Ecto neural progenitor cell (in vitro differentiated cells): ENCODE measurements at regions not wholly inside any gene's neighbourhood (a gene's known extent, or its start where the extent isn't known, plus 50 kb on each side); places are given as distances from the start of the nearest gene placed in this dataset.
"Not testable (repeated sequence)": the region's sequence is repeated elsewhere in the genome, so short reads cannot be mapped to it uniquely, and the experiment has no call there.

ENCODE experiments used
- DNase-seq: peaks from one replicate; pipeline ENCODE4 v3.0.0-alpha.2; 2018; ENCODE audit warnings: low spot score

GRCh38 chr7:115789901-115790300, 240.7 kb downstream of the TFEC start:
- DNase-seq: no peak

DNA sequence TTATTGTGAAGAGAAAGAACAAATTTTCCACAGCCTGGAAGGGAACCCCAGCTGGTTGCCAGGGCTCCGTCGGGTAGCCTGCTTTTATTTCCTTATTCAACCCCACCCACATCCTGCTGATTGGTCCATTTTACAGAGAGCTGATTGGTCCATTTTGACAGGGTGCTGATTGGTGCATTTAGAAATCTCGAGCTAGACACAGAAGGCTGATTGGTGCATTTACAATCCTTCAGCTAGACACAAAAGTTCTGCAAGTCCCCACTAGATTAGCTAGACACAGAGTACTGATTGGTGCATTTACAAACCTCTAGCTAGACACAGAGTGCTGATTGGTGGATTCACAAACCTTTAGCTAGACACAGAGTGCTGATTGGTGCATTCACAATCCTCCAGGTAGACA, 241.1 kb downstream of the TFEC start:
- DNase-seq: not testable (repeated sequence)

GRCh38 chr7:115782696-115783490, 247.7 kb downstream of the TFEC start:
- DNase-seq: no peak

DNA sequence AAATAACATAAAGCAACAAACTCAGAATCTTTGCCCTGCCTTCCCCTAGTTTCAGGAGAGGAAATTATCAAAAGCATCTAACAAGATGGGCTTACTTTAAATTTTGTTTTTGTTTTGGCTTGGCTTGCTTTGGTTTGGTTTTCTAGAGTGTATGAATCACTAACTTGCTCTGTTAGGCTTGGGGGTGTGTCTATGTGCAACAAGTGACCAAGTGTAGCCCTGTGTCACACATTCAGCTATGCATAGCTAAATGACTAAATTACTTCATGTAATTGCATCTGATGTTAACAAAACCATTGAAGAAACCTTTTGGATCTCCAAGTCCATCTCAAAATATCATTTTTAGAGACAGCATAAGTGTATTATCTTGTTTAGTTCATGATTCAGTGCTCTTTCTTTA, 251.0 kb downstream of the TFEC start:
- no peak for DNase-seq

GRCh38 chr7:115775981-115776380, 254.6 kb downstream of the TFEC start:
- no peak for DNase-seq

DNA sequence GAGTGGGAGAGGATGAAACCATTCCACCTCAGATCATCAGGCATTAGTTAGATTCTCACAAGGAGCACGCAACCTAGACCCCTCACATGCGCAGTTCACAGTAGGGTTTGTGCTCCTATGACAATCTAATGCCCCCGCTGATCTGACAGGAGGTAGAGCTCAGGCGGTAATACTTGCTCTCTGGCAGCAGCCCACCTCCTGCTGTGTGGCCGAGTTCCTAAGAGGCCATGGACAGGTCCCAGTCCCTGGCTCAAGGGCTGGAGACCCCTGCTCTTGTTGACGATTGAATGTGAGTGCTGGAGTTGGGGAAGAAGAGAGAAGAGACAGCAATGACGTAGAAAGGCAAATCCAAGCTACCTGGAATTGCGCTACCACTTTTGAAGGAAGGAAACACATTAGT, 267.2 kb downstream of the TFEC start:
- DNase-seq: no peak

DNA sequence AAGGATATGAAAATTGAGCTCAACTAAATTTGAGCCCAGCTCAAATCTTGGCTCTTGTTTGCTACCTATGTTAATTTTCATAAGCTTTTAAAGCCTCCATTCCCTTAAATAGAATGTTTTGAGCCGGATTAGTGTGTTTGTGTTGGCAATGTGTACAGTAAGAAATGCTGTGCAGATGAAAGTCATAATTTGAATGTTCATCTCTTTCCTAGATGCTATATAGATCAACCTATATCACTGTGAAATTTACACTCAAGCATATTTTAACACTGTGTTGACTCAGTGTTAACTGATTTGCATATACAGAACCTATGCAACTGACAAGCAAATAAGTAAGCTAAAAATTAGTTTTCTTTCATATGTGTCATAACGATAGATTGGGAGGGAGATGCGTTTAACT, 272.5 kb downstream of the TFEC start:
- DNase-seq: no peak

DNA sequence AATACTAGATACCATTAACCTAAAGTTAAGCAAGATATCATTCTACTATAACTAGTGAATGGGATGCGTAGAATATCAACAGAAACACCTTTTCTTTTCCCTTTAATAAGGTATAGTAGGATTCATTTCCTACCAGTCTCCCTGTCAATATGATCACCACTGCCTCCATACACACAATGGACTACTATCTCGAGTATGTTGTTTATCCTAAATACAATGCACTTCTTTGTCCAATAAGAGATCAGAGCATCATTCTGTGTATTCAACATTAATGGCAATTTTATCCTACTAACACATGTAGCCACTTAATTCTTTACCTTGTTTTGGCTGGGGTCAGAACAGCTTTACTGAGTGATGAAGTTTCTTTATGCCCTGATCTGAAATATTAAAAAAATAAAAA, 276.3 kb downstream of the TFEC start:
- no peak for DNase-seq

- no peak for DNase-seq
Measured at GRCh38 chr7:115749924-115750323, 280.6 kb downstream of the TFEC start.

DNA sequence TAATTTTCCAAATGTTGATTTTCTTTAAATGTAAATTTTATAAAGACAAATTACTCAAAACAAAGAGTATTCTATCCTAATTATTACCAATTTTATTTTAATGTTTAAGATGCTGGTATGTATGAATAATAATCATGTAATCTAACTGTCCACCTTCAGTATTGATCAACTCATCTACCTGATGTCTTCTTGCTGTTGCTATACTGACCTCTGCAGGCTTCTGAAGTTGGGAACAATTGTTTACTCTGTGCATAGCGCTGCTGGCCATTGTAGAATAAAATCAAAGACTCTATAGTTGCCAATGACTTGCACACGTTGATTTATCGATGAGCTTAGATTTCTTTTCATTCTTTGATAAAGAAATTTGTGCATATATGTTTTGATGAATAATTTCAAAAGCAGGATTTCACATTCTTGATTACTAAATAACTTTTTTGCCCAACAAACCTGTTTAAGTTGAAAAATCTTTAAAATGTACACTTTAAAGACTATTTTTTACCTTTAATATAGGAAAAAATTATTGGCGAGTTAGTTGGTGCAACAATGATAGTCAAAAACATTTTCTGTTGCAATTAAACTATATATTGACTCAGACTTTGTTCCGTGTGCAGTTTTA, 282.3 kb downstream of the TFEC start:
- no peak for DNase-seq

DNA sequence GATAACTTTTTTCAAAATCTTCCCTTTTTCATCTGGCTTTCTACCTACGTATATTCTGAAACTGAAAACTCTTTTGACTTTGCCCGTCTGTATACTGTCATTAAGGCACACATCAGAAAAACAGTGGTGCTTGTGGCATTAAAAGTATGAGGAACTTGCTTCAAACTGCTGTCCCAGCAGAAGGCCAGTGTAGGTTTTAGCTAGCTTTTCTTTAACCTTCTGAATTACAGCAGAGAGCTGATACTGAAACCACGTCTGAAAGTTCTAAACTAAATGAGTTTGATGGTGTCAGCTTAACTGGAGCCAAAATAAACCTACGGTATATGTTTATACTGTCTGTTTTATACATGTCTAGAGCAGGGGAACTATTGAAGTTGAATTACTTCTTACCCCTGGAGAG, 283.4 kb downstream of the TFEC start:
- no peak for DNase-seq

- no peak for DNase-seq
Measured at GRCh38 chr7:115740043-115740442, 290.5 kb downstream of the TFEC start.

DNA sequence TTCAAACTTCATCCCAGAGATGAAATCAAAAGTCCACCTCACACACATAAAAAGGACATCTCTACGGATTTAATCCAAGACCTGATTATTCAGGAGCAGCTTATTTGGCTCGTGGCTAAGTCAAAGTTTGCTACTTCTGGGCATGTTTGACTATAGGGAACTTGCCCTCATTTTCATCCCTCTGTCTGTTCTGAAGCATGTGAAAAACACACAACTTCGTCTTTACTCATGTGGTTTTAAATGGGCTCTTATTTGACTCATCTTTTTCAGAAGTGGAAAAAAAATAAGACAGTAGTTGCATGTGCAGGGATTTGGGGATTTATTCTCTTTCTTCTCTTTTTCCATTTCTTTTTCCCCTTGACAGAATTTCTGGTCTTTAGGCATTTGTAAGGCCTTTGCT, 295.9 kb downstream of the TFEC start:
- no peak for DNase-seq

DNA sequence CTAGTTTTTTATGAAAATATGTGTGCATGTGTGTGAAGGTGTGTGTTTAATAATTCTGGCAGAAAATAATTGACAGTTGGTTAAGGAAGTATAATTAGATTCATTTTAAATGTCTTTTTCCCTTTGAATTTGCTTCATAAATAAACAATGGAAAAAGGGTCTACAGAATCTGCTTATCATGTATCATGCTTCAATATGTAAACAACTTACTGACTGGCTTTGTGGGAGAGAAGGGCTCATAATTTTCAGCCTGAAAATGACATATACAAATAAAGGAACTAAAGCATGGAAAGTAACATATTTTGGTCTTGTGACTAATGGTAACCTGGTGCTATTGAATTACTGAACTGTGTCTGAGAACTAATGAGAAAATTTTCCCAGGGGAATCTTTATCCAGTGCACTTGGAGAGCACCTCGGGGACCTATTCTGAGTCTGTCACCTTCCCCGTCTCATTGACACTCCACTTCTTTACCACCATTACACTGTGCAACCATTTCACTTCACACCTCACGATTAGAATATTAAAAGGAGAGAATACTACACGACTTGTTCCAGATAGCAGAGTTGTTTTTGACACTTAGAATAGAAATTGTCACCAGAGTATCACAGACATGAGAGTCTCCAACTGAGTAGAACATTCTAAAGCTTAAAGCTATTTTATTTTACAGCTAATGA, 298.6 kb downstream of the TFEC start:
- DNase-seq: no peak

- peak; percentile 50 for DNase-seq
Measured at GRCh38 chr7:115728518-115728917, 302.0 kb downstream of the TFEC start.

DNA sequence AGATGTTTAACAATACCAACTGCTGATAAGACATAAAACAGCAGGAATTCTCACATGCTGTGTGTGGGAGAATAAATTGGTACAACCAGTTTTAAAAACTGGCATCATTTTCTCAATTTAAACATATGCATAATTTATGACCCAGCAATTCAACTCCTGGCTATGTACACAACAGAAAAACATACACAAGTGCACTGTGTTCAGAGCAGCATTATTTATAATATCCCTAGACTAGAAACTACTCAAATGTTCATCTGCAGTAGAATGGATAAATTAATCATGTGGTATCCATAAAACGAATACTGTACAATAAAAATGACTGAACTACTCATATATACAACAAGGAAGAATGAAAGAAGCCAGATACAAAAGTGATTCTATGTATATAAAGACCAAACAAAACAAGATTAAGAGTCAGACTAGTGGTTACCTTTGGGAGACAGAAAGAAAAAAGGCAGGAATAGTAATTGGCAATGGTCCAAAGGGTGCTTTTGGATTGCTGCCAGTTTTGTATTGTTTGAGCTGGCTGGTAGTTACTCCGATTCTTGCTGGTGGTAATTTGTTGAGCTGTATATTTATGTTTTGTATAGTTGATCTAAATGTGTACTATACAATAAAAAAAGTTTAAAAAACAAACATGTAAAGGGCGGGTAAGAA, 306.0 kb downstream of the TFEC start:
- no peak for DNase-seq

DNA sequence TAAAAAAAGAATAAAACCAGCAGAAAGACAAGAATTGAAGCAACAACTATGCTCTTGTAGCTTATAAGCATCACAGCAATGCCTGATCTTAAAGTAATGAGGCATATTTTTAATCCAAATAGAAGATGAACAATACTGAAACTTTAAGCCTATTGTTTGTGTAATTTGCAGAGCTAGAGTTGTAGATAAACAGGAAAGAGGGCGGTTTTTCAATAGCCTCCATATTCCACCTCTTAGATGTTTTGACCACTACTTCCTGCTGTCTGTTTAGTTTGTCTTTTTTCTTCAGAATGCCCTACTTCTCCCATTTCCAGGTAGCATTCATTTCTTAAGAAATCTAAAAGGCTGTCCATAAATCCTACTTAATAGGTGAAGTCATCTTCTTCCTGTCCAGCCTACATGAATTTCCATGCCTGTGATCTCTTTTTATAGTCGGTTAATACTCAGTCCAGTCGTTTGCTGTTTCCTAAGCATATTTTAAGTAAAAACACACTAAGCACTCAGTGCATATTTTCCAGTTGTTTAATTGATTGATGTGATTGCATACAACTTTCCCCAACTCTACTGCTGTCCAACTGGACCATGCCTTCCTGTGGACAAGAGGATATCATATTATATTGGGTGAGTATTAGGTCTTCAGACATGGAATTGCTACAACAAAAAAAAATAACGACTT, 308.1 kb downstream of the TFEC start:
- no peak for DNase-seq

DNA sequence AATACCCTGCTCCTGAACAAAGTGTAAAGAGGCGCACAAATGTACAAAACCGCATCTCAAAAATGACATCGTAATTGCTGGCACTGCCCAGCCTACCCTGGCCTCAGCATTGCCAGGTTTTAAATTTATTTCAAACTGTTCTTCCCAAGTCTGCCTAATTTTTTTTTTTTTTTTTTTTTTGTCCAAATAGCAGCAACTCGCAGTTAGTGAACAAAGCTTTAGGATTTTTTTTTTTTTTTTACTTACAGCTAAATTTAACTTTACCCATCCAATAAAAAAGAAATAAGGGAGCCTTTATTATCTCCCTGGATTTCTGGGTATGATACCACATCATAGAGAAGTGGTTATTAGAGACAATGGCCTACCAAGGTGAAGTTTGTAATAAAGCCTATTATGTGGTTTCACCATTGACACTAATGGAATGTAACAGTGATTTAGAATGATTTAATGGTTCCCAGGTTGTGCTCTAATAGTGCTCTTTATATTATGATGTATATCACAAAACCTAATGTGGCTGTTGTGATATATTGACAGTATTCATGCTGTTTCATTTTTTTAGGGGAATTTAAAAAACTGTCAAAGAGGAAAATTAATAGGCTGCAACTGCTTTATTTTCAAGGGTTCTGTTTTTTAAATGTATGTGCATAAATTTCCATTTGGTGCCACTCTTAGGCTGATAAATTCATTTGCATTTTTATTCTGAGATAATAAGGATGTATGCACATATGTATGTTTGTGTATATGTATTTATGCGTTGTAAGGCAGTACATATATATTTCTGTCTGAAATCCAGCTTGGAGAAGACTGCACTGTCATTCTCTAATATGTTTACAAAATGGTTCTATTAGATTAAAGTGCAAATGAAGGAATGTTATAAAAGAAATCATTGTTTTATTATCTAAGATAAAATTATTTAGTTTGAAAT, 309.0 kb downstream of the TFEC start:
- DNase-seq: no peak

GRCh38 chr7:115719963-115720362, 310.6 kb downstream of the TFEC start:
- DNase-seq: no peak

- DNase-seq: no peak
Measured at GRCh38 chr7:115709664-115710063, 320.9 kb downstream of the TFEC start.

GRCh38 chr7:115708013-115708341, 322.6 kb downstream of the TFEC start:
- DNase-seq: no peak
